ENCODE measurements at regions not wholly inside any gene's neighbourhood (a gene's known extent, or its start where the extent isn't known, plus 50 kb on each side); places are given as distances from the start of the nearest gene placed in this dataset.

DNA sequence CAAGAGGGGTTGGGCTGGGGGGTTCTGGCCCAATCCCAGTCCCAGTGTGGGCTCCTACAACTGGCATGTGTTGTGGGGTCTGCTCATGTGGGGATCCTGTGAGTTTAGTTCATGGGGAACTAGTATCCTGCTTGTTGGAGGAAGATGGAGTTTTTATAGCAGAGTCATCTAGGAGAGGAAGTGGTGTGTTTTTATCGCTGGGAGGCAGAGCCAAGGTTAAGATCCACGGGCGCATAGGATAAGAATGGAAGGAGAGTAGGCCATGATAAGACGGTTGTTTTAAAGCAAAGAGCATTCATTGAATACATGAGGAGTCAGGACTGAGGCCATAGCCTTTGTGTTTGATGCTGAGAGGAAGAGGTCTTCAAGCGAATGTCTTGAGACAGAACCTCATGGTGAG is 211.6 kb upstream of the COBL start:
- H3F3A ChIP-seq (ENCODE audit: control insufficient read depth, insufficient read depth), result no peaks in the 10 kb centered on the region
- no peaks in the 10 kb centered on the region for H3K36me3 ChIP-seq (ENCODE audit: control insufficient read depth, low read length)
- H3K4me2 ChIP-seq (ENCODE audit: low read length), result no peak overlapping the region
- no peaks in the 10 kb centered on the region for H3K79me2 ChIP-seq (ENCODE audit: control insufficient read depth, low read length)
- no peaks in the 10 kb centered on the region for H3K9me3 ChIP-seq (ENCODE audit: control insufficient read depth, insufficient read depth, low read length)
- H3K4me1 ChIP-seq (ENCODE audit: control insufficient read depth, low read length), result no peaks in the 10 kb centered on the region
- H4K20me1 ChIP-seq (ENCODE audit: control insufficient read depth, insufficient read depth, low read depth, low read length), result no peaks in the 10 kb centered on the region
- no peak overlapping the region for H3K27ac ChIP-seq (ENCODE audit: low read depth, low read length)
- H3K9me2 ChIP-seq (replicated peaks; ENCODE audit: control insufficient read depth, low read length), result no peaks in the 10 kb centered on the region
- no peak overlapping the region for H3K4me3 ChIP-seq (ENCODE audit: low read length)
- TF ChIP-seq, protein P1, sequence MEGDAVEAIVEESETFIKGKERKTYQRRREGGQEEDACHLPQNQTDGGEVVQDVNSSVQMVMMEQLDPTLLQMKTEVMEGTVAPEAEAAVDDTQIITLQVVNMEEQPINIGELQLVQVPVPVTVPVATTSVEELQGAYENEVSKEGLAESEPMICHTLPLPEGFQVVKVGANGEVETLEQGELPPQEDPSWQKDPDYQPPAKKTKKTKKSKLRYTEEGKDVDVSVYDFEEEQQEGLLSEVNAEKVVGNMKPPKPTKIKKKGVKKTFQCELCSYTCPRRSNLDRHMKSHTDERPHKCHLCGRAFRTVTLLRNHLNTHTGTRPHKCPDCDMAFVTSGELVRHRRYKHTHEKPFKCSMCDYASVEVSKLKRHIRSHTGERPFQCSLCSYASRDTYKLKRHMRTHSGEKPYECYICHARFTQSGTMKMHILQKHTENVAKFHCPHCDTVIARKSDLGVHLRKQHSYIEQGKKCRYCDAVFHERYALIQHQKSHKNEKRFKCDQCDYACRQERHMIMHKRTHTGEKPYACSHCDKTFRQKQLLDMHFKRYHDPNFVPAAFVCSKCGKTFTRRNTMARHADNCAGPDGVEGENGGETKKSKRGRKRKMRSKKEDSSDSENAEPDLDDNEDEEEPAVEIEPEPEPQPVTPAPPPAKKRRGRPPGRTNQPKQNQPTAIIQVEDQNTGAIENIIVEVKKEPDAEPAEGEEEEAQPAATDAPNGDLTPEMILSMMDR (IDR thresholded peaks at IDR 0.05; ENCODE audit: low read depth, low read length, poor library complexity, severe bottlenecking), result no peak
- no peak for TF ChIP-seq EZH2phosphoT487 (IDR thresholded peaks at IDR 0.05; ENCODE audit: borderline replicate concordance, low read length)
- no peaks in the 10 kb centered on the region for H3K27me3 ChIP-seq (ENCODE audit: control insufficient read depth, low read length)

DNA sequence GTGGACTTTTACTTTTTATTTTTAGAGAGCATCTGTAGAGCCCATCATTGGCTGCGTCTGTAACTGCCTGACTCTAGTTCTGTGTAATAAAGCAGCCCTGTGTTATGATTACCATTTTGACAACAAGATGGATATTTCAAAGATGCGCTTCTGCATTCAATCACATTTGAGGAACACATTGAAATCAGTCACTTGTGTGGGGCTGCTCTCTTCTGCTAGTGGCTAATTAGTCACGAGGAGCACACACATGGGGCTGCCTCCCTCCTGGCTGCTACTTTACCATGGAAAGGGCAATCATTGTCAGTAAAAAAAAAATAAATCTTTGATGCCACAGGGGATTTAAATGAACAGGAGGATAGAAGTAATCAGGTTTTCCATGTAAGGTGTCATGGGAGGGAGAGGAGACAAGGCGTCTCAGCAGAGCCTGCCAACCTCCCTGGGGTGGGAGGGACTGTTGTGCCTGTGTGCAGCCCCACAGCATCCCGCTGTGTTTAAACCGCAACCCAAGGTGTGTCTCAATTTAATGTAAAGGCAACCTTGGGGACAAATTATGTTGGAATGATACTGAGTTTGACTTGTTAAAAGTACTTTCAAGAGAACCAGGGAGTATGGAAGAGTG is 205.2 kb upstream of the COBL start:
- no peaks in the 10 kb centered on the region for H3F3A ChIP-seq (ENCODE audit: control insufficient read depth, insufficient read depth)
- no peaks in the 10 kb centered on the region for H4K20me1 ChIP-seq (ENCODE audit: control insufficient read depth, insufficient read depth, low read depth, low read length)
- no peaks in the 10 kb centered on the region for H3K79me2 ChIP-seq (ENCODE audit: control insufficient read depth, low read length)
- no peaks in the 10 kb centered on the region for H3K36me3 ChIP-seq (ENCODE audit: control insufficient read depth, low read length)
- no peak overlapping the region for H3K27ac ChIP-seq (ENCODE audit: low read depth, low read length)
- H3K4me1 ChIP-seq (ENCODE audit: control insufficient read depth, low read length), result no peaks in the 10 kb centered on the region
- peaks cover 2% of the 10 kb centered on the region; the same call in 1 of the 2 replicates for H3K9me3 ChIP-seq (ENCODE audit: control insufficient read depth, insufficient read depth, low read length)
- no peak for TF ChIP-seq EZH2phosphoT487 (IDR thresholded peaks at IDR 0.05; ENCODE audit: borderline replicate concordance, low read length)
- TF ChIP-seq, protein P1 (IDR thresholded peaks at IDR 0.05; ENCODE audit: low read depth, low read length, poor library complexity, severe bottlenecking), result no peak
- no peak overlapping the region for H3K4me2 ChIP-seq (ENCODE audit: low read length)
- no peak overlapping the region for H3K4me3 ChIP-seq (ENCODE audit: low read length)
- no peaks in the 10 kb centered on the region; the same call in 1 of the 2 replicates for H3K9me2 ChIP-seq (replicated peaks; ENCODE audit: control insufficient read depth, low read length)
- no peaks in the 10 kb centered on the region for H3K27me3 ChIP-seq (ENCODE audit: control insufficient read depth, low read length)

DNA sequence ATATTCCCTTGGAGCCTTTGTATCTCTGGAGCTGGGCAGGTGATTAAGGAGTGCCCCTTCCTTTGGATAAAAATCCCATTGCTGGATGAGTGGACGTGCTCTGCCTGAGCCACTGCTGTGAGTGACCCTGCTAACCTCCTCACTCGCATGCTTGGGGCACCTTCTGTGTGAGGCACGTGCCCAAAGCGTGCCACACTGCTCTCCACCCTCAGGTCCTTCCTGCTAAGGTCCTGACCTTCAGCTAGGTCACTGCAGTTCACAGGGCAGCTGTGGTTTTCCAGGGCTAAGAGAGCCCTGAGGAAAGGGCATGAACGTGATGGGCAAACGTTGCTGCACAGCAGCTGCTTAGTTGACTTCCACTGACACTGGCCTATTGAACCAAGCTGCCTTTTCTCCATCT is 204.4 kb upstream of the COBL start:
- TF ChIP-seq, protein P1 (IDR thresholded peaks at IDR 0.05; ENCODE audit: low read depth, low read length, poor library complexity, severe bottlenecking), result no peak
- no peak for TF ChIP-seq EZH2phosphoT487 (IDR thresholded peaks at IDR 0.05; ENCODE audit: borderline replicate concordance, low read length)
- Histone ChIP-seq H3K4me2 (ENCODE audit: low read length) (no peak overlapping the region), H3K36me3 (ENCODE audit: control insufficient read depth, low read length) (no peaks in the 10 kb centered on the region), H3K9me3 (ENCODE audit: control insufficient read depth, insufficient read depth, low read length) (peaks cover 2% of the 10 kb centered on the region; the same call in 1 of the 2 replicates), H3K27me3 (ENCODE audit: control insufficient read depth, low read length) (no peaks in the 10 kb centered on the region), H3K4me1 (ENCODE audit: control insufficient read depth, low read length) (no peaks in the 10 kb centered on the region), H3K9me2 (replicated peaks; ENCODE audit: control insufficient read depth, low read length) (no peaks in the 10 kb centered on the region; the same call in 1 of the 2 replicates), H3F3A (ENCODE audit: control insufficient read depth, insufficient read depth) (no peaks in the 10 kb centered on the region), H3K79me2 (ENCODE audit: control insufficient read depth, low read length) (no peaks in the 10 kb centered on the region), H3K27ac (ENCODE audit: low read depth, low read length) (no peak overlapping the region), H4K20me1 (ENCODE audit: control insufficient read depth, insufficient read depth, low read depth, low read length) (no peaks in the 10 kb centered on the region), H3K4me3 (ENCODE audit: low read length) (no peak overlapping the region)

All from DOHH2 (cell line).